ENCODE measurements at regions not wholly inside any gene's neighbourhood (a gene's known extent, or its start where the extent isn't known, plus 50 kb on each side); places are given as distances from the start of the nearest gene placed in this dataset.

GRCh38 chr11:45554230-45554967 lies 111.0 kb downstream of the CHST1 start:
- no peak for TF ChIP-seq CTCF (IDR thresholded peaks at IDR 0.05)
- no peak for TF ChIP-seq POLR2A (IDR thresholded peaks at IDR 0.05)

Data from vagina (tissue), 2 donors.